ENCODE measurements at regions not wholly inside any gene's neighbourhood (a gene's known extent, or its start where the extent isn't known, plus 50 kb on each side); places are given as distances from the start of the nearest gene placed in this dataset.

DNA sequence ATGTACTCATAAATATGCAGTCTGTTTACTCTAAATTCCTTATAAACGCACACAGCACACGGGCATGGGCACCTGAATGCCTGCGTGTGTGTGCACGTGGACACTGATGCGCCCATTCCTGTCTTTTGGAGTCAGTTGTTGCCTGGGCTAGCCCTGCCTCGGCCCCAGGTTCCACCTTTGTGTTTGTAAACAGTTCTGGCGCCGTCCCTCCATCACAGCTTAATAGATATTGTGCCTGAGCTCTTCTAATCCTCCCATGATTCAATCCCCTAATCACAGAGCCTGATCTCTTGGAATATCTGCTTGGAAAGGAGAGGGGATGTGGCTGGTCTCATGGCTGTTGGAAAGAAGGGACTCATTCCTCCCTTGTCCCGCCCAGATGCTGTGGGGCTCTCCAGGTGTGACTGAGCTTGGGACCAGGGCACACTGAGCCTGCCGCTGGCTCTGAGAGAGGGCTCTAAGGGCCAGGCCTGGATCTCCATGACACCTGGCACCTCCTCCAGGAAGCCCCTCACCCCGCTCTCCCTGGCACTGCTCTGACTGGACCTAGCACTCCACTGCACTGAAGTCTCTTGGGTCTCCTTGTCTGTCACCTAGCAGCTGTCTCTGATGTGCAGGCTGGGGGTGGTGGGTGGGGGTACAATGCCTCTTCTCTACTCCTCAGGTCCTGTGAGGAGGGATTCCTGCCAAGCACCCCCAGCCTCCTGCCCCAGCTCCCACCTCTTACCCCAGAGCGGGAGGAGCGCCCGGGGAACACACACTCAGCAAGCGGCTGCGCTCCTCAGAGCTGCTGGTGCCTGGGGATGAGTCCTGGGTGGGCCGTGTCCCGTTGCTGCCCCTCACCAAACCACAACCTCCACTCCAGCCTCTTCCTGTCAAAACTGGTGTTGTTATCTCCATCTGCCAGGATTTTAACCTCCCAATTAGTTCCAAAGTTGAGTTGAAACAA, 181.3 kb downstream of the INHBB start:
- Histone ChIP-seq H3K9me3 (ENCODE audit: control insufficient read depth, low read depth, low read length) (no peaks in the 10 kb centered on the region), H3K9ac (ENCODE audit: extremely low read depth, insufficient read length, low read length) (no peak overlapping the region), H2BK15ac (ENCODE audit: low read depth, low read length) (no peak overlapping the region), H4K91ac (ENCODE audit: insufficient read length, low read depth, low read length) (no peak overlapping the region), H2BK20ac (ENCODE audit: low read depth, low read length, poor library complexity, severe bottlenecking) (no peak overlapping the region), H3K18ac (ENCODE audit: insufficient read length, low read depth, low read length) (no peak overlapping the region), H2BK120ac (ENCODE audit: low read depth, low read length, poor library complexity, severe bottlenecking) (no peak overlapping the region), H3K27ac (ENCODE audit: insufficient read length, low read depth, low read length) (no peak overlapping the region), H3K4me2 (ENCODE audit: insufficient read depth, insufficient read length, low read length) (no peak overlapping the region), H3K56ac (ENCODE audit: insufficient read length, low read depth, low read length) (no peak overlapping the region), H2BK12ac (ENCODE audit: insufficient read length, low read depth, low read length) (no peak overlapping the region), H3K23me2 (ENCODE audit: insufficient read length, low read depth, low read length, poor library complexity, severe bottlenecking) (no peaks in the 10 kb centered on the region), H3K4ac (ENCODE audit: low read depth, low read length) (no peak overlapping the region), H3K79me2 (ENCODE audit: insufficient read depth, low read length) (no peaks in the 10 kb centered on the region), H3K79me1 (ENCODE audit: insufficient read depth, low read depth, low read length, poor library complexity, severe bottlenecking) (no peaks in the 10 kb centered on the region), H3K23ac (ENCODE audit: insufficient read length, low read depth, low read length) (no peak overlapping the region), H3K4me1 (ENCODE audit: insufficient read depth, low read length) (no peaks in the 10 kb centered on the region; the same call in 1 of the 2 replicates), H4K8ac (replicated peaks; ENCODE audit: insufficient read length, low read depth, low read length) (no peak overlapping the region), H3K27me3 (ENCODE audit: insufficient read depth, low read length) (no peaks in the 10 kb centered on the region; the same call in 1 of the 2 replicates), H3T11ph (ENCODE audit: low read length) (no peak overlapping the region), H4K5ac (ENCODE audit: insufficient read length, low read depth, low read length) (no peak overlapping the region), H4K20me1 (ENCODE audit: control insufficient read depth, insufficient read depth, insufficient read length) (no peaks in the 10 kb centered on the region), H2AFZ (ENCODE audit: low read length) (no peak overlapping the region), H3K14ac (ENCODE audit: insufficient read depth, low read length) (no peak overlapping the region), H2AK5ac (ENCODE audit: insufficient read length, low read length) (no peak overlapping the region), H2BK5ac (ENCODE audit: insufficient read length, low read length) (no peak overlapping the region)
- peaks cover 95% of the 10 kb centered on the region for H3K27me3 Mint-ChIP-seq (ENCODE audit: low read depth)
- peaks cover 0 to 4% (median 0%) of the 10 kb centered on the region in 3 experiments; a peak in 1 of 7 replicates for H3K36me3 Mint-ChIP-seq (ENCODE audit: insufficient read depth in 1 of 3, low read depth in 3 of 3)
- TF ChIP-seq, protein P1, sequence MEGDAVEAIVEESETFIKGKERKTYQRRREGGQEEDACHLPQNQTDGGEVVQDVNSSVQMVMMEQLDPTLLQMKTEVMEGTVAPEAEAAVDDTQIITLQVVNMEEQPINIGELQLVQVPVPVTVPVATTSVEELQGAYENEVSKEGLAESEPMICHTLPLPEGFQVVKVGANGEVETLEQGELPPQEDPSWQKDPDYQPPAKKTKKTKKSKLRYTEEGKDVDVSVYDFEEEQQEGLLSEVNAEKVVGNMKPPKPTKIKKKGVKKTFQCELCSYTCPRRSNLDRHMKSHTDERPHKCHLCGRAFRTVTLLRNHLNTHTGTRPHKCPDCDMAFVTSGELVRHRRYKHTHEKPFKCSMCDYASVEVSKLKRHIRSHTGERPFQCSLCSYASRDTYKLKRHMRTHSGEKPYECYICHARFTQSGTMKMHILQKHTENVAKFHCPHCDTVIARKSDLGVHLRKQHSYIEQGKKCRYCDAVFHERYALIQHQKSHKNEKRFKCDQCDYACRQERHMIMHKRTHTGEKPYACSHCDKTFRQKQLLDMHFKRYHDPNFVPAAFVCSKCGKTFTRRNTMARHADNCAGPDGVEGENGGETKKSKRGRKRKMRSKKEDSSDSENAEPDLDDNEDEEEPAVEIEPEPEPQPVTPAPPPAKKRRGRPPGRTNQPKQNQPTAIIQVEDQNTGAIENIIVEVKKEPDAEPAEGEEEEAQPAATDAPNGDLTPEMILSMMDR (conservative IDR thresholded peaks at IDR 0.05) = no peak
- no peak overlapping the region for H3K4me3 Mint-ChIP-seq
- DNase-seq = no peak
- H3K9me3 Mint-ChIP-seq = peaks cover 6 to 15% of the 10 kb centered on the region in 2 experiments; a peak in 4 of 5 replicates
- H3K27ac Mint-ChIP-seq = no peak overlapping the region; a peak in 1 of 7 replicates
- no CpG with 5 or more reads among the region's 18 CpGs for WGBS (ENCODE audit: extremely low coverage, insufficient read length, low lambda C conversion rate)
- H3K4me1 Mint-ChIP-seq = peaks cover 13 to 22% of the 10 kb centered on the region in 2 experiments

Data from H9 (cell line).